ENCODE measurements at regions not wholly inside any gene's neighbourhood (a gene's known extent, or its start where the extent isn't known, plus 50 kb on each side); places are given as distances from the start of the nearest gene placed in this dataset.
A peak's percentile ranks its signal among the peaks of the same experiment; 100 is the strongest.

- DNase-seq (ENCODE audit: low spot score): no peak
These were observed 648.2 kb downstream of the VRK1 start for GRCh38 chr14:97445367-97445766.

- no peak for DNase-seq (ENCODE audit: low spot score)
These were observed 648.9 kb downstream of the VRK1 start for GRCh38 chr14:97446087-97446486.

GRCh38 chr14:97452314-97452713, 655.1 kb downstream of the VRK1 start:
- DNase-seq (ENCODE audit: low spot score): no peak

- no peak for DNase-seq (ENCODE audit: low spot score)
These were observed 656.8 kb downstream of the VRK1 start for GRCh38 chr14:97453991-97454390.

- DNase-seq (ENCODE audit: low spot score): no peak
These were observed 659.3 kb downstream of the VRK1 start for GRCh38 chr14:97456462-97456861.

GRCh38 chr14:97456958-97457357, 659.8 kb downstream of the VRK1 start:
- peak; percentile 14 for DNase-seq (ENCODE audit: low spot score)

- DNase-seq (ENCODE audit: low spot score): peak; percentile 18
These were observed 660.4 kb downstream of the VRK1 start for GRCh38 chr14:97457575-97458085.

GRCh38 chr14:97458255-97458654, 661.1 kb downstream of the VRK1 start:
- DNase-seq (ENCODE audit: low spot score): peak; percentile 3

GRCh38 chr14:97458661-97459579, 661.7 kb downstream of the VRK1 start:
- peak; percentile 12 for DNase-seq (ENCODE audit: low spot score)

- DNase-seq (ENCODE audit: low spot score): no peak
These were observed 664.9 kb downstream of the VRK1 start for GRCh38 chr14:97462081-97462480.

GRCh38 chr14:97468220-97468619, 671.0 kb downstream of the VRK1 start:
- DNase-seq (ENCODE audit: low spot score): no peak

GRCh38 chr14:97477353-97477752, 680.2 kb downstream of the VRK1 start:
- DNase-seq (ENCODE audit: low spot score): no peak

GRCh38 chr14:97485201-97485600, 688.0 kb downstream of the VRK1 start:
- DNase-seq (ENCODE audit: low spot score): no peak

- no peak for DNase-seq (ENCODE audit: low spot score)
These were observed 689.5 kb downstream of the VRK1 start for GRCh38 chr14:97486601-97487120.

- no peak for DNase-seq (ENCODE audit: low spot score)
These were observed 692.6 kb downstream of the VRK1 start for GRCh38 chr14:97489750-97490149.

- DNase-seq (ENCODE audit: low spot score): no peak
These were observed 693.4 kb downstream of the VRK1 start for GRCh38 chr14:97490521-97491070.

- no peak for DNase-seq (ENCODE audit: low spot score)
These were observed 694.5 kb downstream of the VRK1 start for GRCh38 chr14:97491697-97492096.

- DNase-seq (ENCODE audit: low spot score): no peak
These were observed 702.8 kb downstream of the VRK1 start for GRCh38 chr14:97499790-97500481.

- no peak for DNase-seq (ENCODE audit: low spot score)
These were observed 709.4 kb downstream of the VRK1 start for GRCh38 chr14:97506626-97507025.

- no peak for DNase-seq (ENCODE audit: low spot score)
These were observed 716.7 kb downstream of the VRK1 start for GRCh38 chr14:97513891-97514290.

- DNase-seq (ENCODE audit: low spot score): no peak
These were observed 720.5 kb downstream of the VRK1 start for GRCh38 chr14:97517566-97518234.

GRCh38 chr14:97523936-97524335, 726.8 kb downstream of the VRK1 start:
- DNase-seq (ENCODE audit: low spot score): no peak

Data from AG08395 (cell line).